WERI-Rb-1 (cell line): ENCODE measurements at regions not wholly inside any gene's neighbourhood (a gene's known extent, or its start where the extent isn't known, plus 50 kb on each side); places are given as distances from the start of the nearest gene placed in this dataset.

ENCODE experiments used
- DNase-seq: peaks from one replicate; pipeline ENCODE4 v3.0.0-alpha.2; 2020
- H3K27ac ChIP-seq: fragments of 250-450 bp; sonication (Bioruptor Pico); 2 replicates; pipeline ENCODE4 v1.5.1; 2020; ENCODE audit warnings: mild to moderate bottlenecking, moderate library complexity
- H3K27me3 ChIP-seq: fragments of 250-450 bp; sonication (Bioruptor Pico); 2 replicates; pipeline ENCODE4 v1.5.1; 2021; ENCODE audit warnings: mild to moderate bottlenecking, low read depth, moderate library complexity; ENCODE audit not compliant: insufficient read depth, severe bottlenecking
- H3K36me3 ChIP-seq: fragments of 250-450 bp; sonication (Bioruptor Pico); 2 replicates; pipeline ENCODE4 v1.5.1; 2020; ENCODE audit warnings: mild to moderate bottlenecking, moderate library complexity
- H3K4me3 ChIP-seq: 2 replicates; pipeline ENCODE4 v1.5.1; 2011; ENCODE audit warnings: low read depth, mild to moderate bottlenecking, control low read depth, low read length
- H3K9me3 ChIP-seq: fragments of 250-450 bp; sonication (Bioruptor Pico); 2 replicates; pipeline ENCODE4 v1.5.1; 2021; ENCODE audit warnings: mild to moderate bottlenecking, moderate library complexity; ENCODE audit not compliant: severe bottlenecking
- TF ChIP-seq, protein P1 (sequence below): IDR thresholded peaks from 2 replicates; pipeline ENCODE4 v1.5.1; 2011; ENCODE audit warnings: low read depth, mild to moderate bottlenecking, control low read depth, inconsistent platforms, low read length

- no peaks in the 10 kb centered on the region for H3K27me3 ChIP-seq
- TF ChIP-seq, protein P1, sequence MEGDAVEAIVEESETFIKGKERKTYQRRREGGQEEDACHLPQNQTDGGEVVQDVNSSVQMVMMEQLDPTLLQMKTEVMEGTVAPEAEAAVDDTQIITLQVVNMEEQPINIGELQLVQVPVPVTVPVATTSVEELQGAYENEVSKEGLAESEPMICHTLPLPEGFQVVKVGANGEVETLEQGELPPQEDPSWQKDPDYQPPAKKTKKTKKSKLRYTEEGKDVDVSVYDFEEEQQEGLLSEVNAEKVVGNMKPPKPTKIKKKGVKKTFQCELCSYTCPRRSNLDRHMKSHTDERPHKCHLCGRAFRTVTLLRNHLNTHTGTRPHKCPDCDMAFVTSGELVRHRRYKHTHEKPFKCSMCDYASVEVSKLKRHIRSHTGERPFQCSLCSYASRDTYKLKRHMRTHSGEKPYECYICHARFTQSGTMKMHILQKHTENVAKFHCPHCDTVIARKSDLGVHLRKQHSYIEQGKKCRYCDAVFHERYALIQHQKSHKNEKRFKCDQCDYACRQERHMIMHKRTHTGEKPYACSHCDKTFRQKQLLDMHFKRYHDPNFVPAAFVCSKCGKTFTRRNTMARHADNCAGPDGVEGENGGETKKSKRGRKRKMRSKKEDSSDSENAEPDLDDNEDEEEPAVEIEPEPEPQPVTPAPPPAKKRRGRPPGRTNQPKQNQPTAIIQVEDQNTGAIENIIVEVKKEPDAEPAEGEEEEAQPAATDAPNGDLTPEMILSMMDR, result no peak
- no peaks in the 10 kb centered on the region for H3K9me3 ChIP-seq
- no peak overlapping the region for H3K27ac ChIP-seq
- no peak overlapping the region for H3K4me3 ChIP-seq
- no peaks in the 10 kb centered on the region for H3K36me3 ChIP-seq
- no peak for DNase-seq
These were observed 118.0 kb upstream of the MARK1 start for GRCh38 chr1:220409771-220410595.

DNA sequence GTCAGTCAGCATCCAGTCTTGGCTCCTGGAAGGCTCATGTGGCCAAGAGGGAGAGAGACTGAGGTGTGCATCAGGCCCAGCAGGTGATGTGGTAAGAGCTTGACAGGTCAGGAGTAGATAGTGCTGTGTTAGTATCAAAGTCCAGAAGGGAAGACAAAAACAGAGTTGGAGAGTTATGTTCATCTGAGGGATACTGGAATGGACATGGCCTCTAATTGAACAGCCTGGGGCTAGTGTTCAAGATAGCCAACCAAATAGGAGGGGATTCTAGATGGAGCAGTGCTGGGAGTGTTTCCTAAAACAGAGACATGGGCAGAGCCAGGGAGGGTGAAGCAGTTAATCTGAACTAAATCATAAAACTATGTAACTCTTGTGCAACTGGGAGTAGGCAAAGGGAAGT is 120.7 kb upstream of the MARK1 start:
- no peaks in the 10 kb centered on the region for H3K9me3 ChIP-seq
- no peak overlapping the region for H3K27ac ChIP-seq
- no peak for DNase-seq
- no peaks in the 10 kb centered on the region for H3K27me3 ChIP-seq
- TF ChIP-seq, protein P1, result no peak
- H3K36me3 ChIP-seq, result no peaks in the 10 kb centered on the region
- H3K4me3 ChIP-seq, result no peak overlapping the region

DNA sequence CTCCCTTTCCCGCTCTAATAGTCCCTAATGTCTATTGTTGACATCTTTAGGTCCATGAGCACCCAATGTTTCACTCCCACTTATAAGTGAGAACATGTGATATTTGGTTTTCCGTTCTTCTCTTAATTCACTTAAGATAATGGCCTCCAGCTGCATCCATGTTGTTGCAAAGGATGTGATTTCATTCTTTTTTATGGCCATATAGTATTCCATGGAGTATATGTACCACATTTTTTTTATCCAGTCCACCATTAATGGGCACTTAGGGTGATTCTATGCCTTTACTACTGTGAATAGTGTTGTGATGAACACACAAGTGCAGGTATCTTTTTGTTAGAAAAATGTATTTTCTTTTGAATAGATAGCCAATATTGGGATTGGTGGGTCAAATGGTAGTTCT is 126.0 kb upstream of the RAB3GAP2 start:
- H3K4me3 ChIP-seq, result no peak overlapping the region
- no peaks in the 10 kb centered on the region for H3K27me3 ChIP-seq
- no peak overlapping the region for H3K27ac ChIP-seq
- no peaks in the 10 kb centered on the region for H3K36me3 ChIP-seq
- TF ChIP-seq, protein P1, result no peak
- DNase-seq, result no peak
- H3K9me3 ChIP-seq, result no peaks in the 10 kb centered on the region

DNA sequence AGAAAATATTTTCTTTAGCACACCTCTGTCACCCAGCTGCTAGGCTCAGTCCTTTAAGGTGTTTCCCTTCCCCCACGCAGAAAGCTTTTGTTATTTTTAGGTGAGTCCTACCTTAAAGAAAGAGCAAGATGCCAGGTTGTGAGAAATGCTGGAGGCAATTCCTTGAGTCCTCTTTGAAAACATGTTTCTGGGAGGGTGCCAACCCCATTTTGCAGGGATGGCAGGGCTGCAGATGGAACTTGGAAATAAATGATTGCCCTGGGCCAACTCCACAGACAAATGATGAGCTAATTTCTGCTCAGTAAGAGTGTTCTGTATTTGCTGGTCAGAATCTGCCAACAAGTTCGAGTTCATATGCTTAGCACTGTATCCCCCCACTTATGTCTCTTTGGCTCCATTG is 119.2 kb upstream of the RAB3GAP2 start:
- TF ChIP-seq, protein P1, result no peak
- Histone ChIP-seq H3K27me3 (no peaks in the 10 kb centered on the region), H3K4me3 (no peak overlapping the region), H3K9me3 (no peaks in the 10 kb centered on the region), H3K36me3 (no peaks in the 10 kb centered on the region), H3K27ac (no peak overlapping the region)
- no peak for DNase-seq

GRCh38 chr1:220389634-220390033 is 117.4 kb upstream of the RAB3GAP2 start:
- TF ChIP-seq, protein P1, result no peak
- H3K27ac ChIP-seq, result no peak overlapping the region
- DNase-seq, result no peak
- no peaks in the 10 kb centered on the region for H3K36me3 ChIP-seq
- H3K9me3 ChIP-seq, result no peaks in the 10 kb centered on the region
- H3K4me3 ChIP-seq, result no peak overlapping the region
- H3K27me3 ChIP-seq, result no peaks in the 10 kb centered on the region
